ENCODE measurements at regions not wholly inside any gene's neighbourhood (a gene's known extent, or its start where the extent isn't known, plus 50 kb on each side); places are given as distances from the start of the nearest gene placed in this dataset.
"Not testable (repeated sequence)": the region's sequence is repeated elsewhere in the genome, so short reads cannot be mapped to it uniquely, and the experiment has no call there.

GRCh38 chr20:57973886-57974285 lies 254.6 kb downstream of the ANKRD60 start:
- peaks cover 5% of the 10 kb centered on the region for H3K27me3 Mint-ChIP-seq (ENCODE audit: insufficient read depth)

DNA sequence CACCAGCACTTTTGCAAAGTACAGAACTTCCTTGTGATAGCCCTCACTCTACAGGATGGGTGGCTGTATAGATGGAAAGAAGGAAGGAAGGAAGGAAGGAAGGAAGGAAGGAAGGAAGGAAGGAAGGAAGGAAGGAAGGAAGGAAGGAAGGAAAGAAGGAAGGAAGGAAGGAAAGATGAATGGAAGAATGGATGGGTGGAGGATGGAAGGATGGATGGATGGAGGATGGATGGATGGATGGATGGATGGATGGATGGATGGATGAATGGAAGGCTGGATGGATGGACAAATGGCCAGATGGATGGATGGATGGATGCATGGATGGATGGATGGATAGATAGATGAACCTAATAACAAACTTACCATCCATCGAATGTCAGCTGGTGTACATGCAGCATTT lies 256.9 kb downstream of the ANKRD60 start:
- DNase-seq; H3K27me3 Mint-ChIP-seq (ENCODE audit: insufficient read depth); H3K36me3 Mint-ChIP-seq (ENCODE audit: low read depth); H3K9ac ChIP-seq (ENCODE audit: extremely low read depth, low read length, poor library complexity, severe bottlenecking); H3K27ac Mint-ChIP-seq; H3K9me3 Mint-ChIP-seq; H3K4me1 Mint-ChIP-seq; H3K27me3 ChIP-seq (ENCODE audit: control insufficient read depth, insufficient read depth, low read length, poor library complexity, severe bottlenecking); H3K4me3 ChIP-seq (ENCODE audit: low read length); H3K27ac ChIP-seq (ENCODE audit: low read depth, low read length); H3K36me3 ChIP-seq (ENCODE audit: control insufficient read depth, insufficient read depth, low read length); H3K9me3 ChIP-seq (ENCODE audit: control insufficient read depth, low read length); H3K4me3 Mint-ChIP-seq; H3K4me1 ChIP-seq (ENCODE audit: control insufficient read depth, insufficient read depth, low read length): not testable (repeated sequence)
- no CpG with 5 or more reads among the region's 1 CpG for WGBS, 2 experiments (ENCODE audit: insufficient coverage in 1 of 2, insufficient read length in 1 of 2)

More at GRCh38 chr20:57973886-57974285, 254.6 kb downstream of the ANKRD60 start:
- no peaks in the 10 kb centered on the region for H3K27me3 ChIP-seq (ENCODE audit: control insufficient read depth, insufficient read depth, low read length, poor library complexity, severe bottlenecking)
- no peak for DNase-seq
- H3K36me3 ChIP-seq (ENCODE audit: control insufficient read depth, insufficient read depth, low read length): no peaks in the 10 kb centered on the region
- no peak overlapping the region for H3K27ac ChIP-seq (ENCODE audit: low read depth, low read length)
- no peak for TF ChIP-seq CTCF (conservative IDR thresholded peaks at IDR 0.05)
- Mint-ChIP-seq H3K36me3 (ENCODE audit: low read depth) (no peaks in the 10 kb centered on the region), H3K27ac (no peak overlapping the region), H3K4me3 (no peak overlapping the region), H3K9me3 (no peaks in the 10 kb centered on the region), H3K4me1 (no peaks in the 10 kb centered on the region)
- no peak overlapping the region for H3K4me3 ChIP-seq (ENCODE audit: low read length)
- no peaks in the 10 kb centered on the region for H3K9me3 ChIP-seq (ENCODE audit: control insufficient read depth, low read length)
- H3K4me1 ChIP-seq (ENCODE audit: control insufficient read depth, insufficient read depth, low read length): no peaks in the 10 kb centered on the region
- no peak overlapping the region for H3K9ac ChIP-seq (ENCODE audit: extremely low read depth, low read length, poor library complexity, severe bottlenecking)
- WGBS, 2 experiments (ENCODE audit: insufficient coverage in 1 of 2, insufficient read length in 1 of 2): 94% methylated on average over 3 of the region's 3 CpGs; no CpG with 5 or more reads in 1 of the 2 experiments

DNA sequence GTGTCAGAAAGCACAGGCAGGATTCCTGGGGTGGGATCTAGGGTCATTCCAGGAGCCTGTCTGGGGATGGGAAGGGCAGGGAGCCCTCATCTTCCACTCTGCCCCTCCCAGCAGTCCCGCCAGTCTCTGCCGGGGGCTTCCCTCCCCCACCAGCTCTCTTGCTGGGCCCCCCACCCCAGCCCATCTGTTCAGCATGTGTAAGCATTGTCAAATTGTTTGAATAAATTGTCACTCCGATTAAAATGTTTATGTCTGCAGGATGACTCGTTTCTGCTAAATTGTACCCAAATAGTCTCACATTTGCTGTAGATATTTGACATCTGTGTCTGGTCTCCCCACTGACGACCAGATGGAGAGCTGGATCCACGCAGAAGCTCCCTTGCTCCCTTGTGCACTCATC lies 257.6 kb downstream of the ANKRD60 start:
- no peaks in the 10 kb centered on the region for H3K27me3 ChIP-seq (ENCODE audit: control insufficient read depth, insufficient read depth, low read length, poor library complexity, severe bottlenecking)
- peaks cover 5% of the 10 kb centered on the region for H3K27me3 Mint-ChIP-seq (ENCODE audit: insufficient read depth)
- no peak for TF ChIP-seq CTCF (conservative IDR thresholded peaks at IDR 0.05)
- H3K36me3 Mint-ChIP-seq (ENCODE audit: low read depth): no peaks in the 10 kb centered on the region
- no peaks in the 10 kb centered on the region for H3K9me3 ChIP-seq (ENCODE audit: control insufficient read depth, low read length)
- no peaks in the 10 kb centered on the region for H3K4me1 Mint-ChIP-seq
- H3K4me3 Mint-ChIP-seq: no peak overlapping the region
- H3K9ac ChIP-seq (ENCODE audit: extremely low read depth, low read length, poor library complexity, severe bottlenecking): no peak overlapping the region
- DNase-seq: no peak
- H3K27ac ChIP-seq (ENCODE audit: low read depth, low read length): no peak overlapping the region
- no peaks in the 10 kb centered on the region for H3K9me3 Mint-ChIP-seq
- no peaks in the 10 kb centered on the region for H3K36me3 ChIP-seq (ENCODE audit: control insufficient read depth, insufficient read depth, low read length)
- no peak overlapping the region for H3K4me3 ChIP-seq (ENCODE audit: low read length)
- no peaks in the 10 kb centered on the region for H3K4me1 ChIP-seq (ENCODE audit: control insufficient read depth, insufficient read depth, low read length)
- H3K27ac Mint-ChIP-seq: no peak overlapping the region
- WGBS, 2 experiments (ENCODE audit: insufficient coverage in 1 of 2, insufficient read length in 1 of 2): 83 to 86% methylated on average over 1 to 6 of the region's 6 CpGs

DNA sequence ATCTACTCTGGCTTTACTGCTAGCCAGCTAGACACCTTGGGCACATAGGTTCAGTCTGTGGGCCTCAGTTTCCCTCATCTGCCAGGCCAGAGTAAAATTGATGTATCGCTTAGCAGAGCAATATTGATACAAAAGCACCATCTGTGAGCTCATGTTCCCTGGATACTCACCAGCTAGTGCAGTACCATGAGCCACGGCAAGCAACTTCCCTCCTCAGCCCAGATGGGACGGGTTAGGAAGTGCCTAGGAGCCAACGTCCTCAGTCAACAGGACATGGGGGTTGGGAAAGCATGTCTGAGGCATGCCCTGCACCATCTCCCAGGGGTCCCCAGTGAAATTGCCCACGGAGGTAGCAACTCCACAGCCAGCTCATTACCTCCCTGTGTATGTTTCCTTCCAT lies 258.3 kb downstream of the ANKRD60 start:
- H3K4me3 Mint-ChIP-seq: no peak overlapping the region
- Histone ChIP-seq H3K9me3 (ENCODE audit: control insufficient read depth, low read length) (no peaks in the 10 kb centered on the region), H3K36me3 (ENCODE audit: control insufficient read depth, insufficient read depth, low read length) (no peaks in the 10 kb centered on the region), H3K27me3 (ENCODE audit: control insufficient read depth, insufficient read depth, low read length, poor library complexity, severe bottlenecking) (no peaks in the 10 kb centered on the region), H3K27ac (ENCODE audit: low read depth, low read length) (no peak overlapping the region), H3K4me1 (ENCODE audit: control insufficient read depth, insufficient read depth, low read length) (no peaks in the 10 kb centered on the region), H3K9ac (ENCODE audit: extremely low read depth, low read length, poor library complexity, severe bottlenecking) (no peak overlapping the region), H3K4me3 (ENCODE audit: low read length) (no peak overlapping the region)
- 79 to 84% methylated on average over 3 to 5 of the region's 5 CpGs for WGBS, 2 experiments (ENCODE audit: insufficient coverage in 1 of 2, insufficient read length in 1 of 2)
- H3K27ac Mint-ChIP-seq: no peak overlapping the region
- H3K36me3 Mint-ChIP-seq (ENCODE audit: low read depth): no peaks in the 10 kb centered on the region
- no peak for DNase-seq
- no peaks in the 10 kb centered on the region for H3K4me1 Mint-ChIP-seq
- no peak for TF ChIP-seq CTCF (conservative IDR thresholded peaks at IDR 0.05)
- H3K27me3 Mint-ChIP-seq (ENCODE audit: insufficient read depth): peaks cover 5% of the 10 kb centered on the region
- no peaks in the 10 kb centered on the region for H3K9me3 Mint-ChIP-seq

Data from endodermal cell (in vitro differentiated cells).